ENCODE measurements at regions not wholly inside any gene's neighbourhood (a gene's known extent, or its start where the extent isn't known, plus 50 kb on each side); places are given as distances from the start of the nearest gene placed in this dataset.

- no peaks in the 10 kb centered on the region for H3K4me1 ChIP-seq
- H3K4me3 ChIP-seq (ENCODE audit: low read depth, low read length) = no peak overlapping the region
- H3K36me3 ChIP-seq = no peaks in the 10 kb centered on the region
- no peak for DNase-seq
- no peaks in the 10 kb centered on the region for H3K27me3 ChIP-seq
- H3K9me3 ChIP-seq = no peaks in the 10 kb centered on the region
- no peak for TF ChIP-seq CTCF (IDR thresholded peaks at IDR 0.05; ENCODE audit: low read depth, low read length)
These were observed 1407.1 kb downstream of the SI start for GRCh38 chr3:163671201-163671600.

DNA sequence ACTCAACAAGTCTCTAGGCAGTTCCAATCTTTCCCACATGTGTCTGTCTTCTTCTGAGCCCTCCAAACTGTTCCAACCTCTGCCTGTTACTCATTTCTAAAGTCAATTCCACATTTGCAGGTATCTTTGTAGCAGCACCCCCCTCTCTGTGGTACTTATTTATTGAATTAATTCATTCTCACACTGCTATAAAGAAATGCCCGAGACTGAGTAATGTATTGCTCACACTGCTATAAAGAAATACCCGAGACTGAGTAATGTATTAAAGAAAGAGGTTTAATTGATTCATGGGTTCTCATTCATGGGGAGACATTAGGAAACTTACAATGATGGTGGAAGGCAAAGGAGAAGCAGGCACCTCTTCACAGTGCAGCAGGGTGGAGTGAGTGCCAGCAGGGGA is 1413.8 kb downstream of the SI start:
- Histone ChIP-seq H3K27me3 (no peaks in the 10 kb centered on the region), H3K36me3 (no peaks in the 10 kb centered on the region), H3K4me3 (ENCODE audit: low read depth, low read length) (no peak overlapping the region), H3K9me3 (no peaks in the 10 kb centered on the region), H3K4me1 (no peaks in the 10 kb centered on the region)
- no peak for TF ChIP-seq CTCF (IDR thresholded peaks at IDR 0.05; ENCODE audit: low read depth, low read length)
- no peak for DNase-seq

DNA sequence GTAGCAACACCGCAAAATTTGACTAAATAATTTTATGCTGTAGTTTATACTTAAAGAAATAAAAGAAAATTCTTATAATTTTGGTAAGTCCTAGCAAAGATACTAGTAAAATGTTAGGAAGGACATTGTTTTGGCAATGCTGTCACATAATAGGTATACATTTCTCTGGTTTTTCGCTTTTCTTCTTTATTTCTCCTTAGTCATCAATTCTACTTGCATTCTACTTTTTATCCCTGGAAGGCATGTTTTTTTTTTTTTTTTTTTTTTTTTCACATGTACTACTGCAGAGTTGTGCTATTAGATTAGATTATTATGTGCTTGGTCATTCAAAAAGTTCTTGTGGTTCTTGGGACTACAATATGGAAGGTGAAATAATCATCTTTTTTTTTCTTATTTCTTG is 1421.2 kb downstream of the SI start:
- TF ChIP-seq CTCF (IDR thresholded peaks at IDR 0.05; ENCODE audit: low read depth, low read length) = no peak
- Histone ChIP-seq H3K4me1 (no peaks in the 10 kb centered on the region), H3K9me3 (no peaks in the 10 kb centered on the region), H3K4me3 (ENCODE audit: low read depth, low read length) (no peak overlapping the region), H3K27me3 (no peaks in the 10 kb centered on the region), H3K36me3 (no peaks in the 10 kb centered on the region)
- DNase-seq = no peak

DNA sequence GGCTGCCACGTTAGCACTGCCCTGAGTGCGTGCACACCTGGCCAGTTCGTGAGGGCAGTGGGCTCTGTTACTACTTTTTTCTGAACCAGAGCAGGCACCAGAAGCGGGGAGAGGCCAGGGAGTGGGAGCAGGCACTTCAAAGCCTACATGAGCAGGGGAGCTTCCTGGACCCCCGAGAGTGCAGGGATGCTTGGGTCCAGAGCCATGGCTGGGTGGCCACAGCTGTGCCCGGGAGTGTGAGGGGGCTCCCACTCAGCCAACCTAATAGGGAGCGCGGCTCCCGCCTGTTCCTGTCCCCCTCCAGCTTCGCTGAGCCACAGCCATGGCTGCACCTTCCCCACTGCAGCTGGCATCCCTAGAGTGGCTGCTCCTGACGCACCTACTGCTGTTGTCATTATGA is 1423.3 kb downstream of the SI start:
- no peak for DNase-seq
- H3K36me3 ChIP-seq = no peaks in the 10 kb centered on the region

DNA sequence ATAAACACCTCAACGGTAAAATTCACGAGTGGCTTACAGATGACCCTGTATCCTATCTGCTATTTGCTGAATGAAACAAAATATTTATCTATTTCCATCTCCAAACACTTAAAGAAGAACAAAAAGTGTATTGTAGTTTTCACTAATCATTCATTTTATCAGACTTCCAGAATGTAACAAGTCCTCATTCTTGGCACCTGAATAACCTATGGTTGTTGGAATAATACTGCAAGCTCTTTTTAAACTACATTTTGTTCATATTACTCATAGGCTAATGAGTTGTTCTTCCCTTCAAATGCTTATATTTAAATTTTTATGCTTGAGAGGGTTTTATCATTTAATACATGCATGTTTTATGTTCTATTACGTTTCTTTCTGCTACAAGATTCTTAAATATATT is 1434.1 kb downstream of the SI start:
- Histone ChIP-seq H3K27me3 (no peaks in the 10 kb centered on the region), H3K4me1 (no peaks in the 10 kb centered on the region), H3K36me3 (no peaks in the 10 kb centered on the region), H3K9me3 (no peaks in the 10 kb centered on the region), H3K4me3 (ENCODE audit: low read depth, low read length) (no peak overlapping the region)
- TF ChIP-seq CTCF (IDR thresholded peaks at IDR 0.05; ENCODE audit: low read depth, low read length) = no peak
- DNase-seq = no peak

More for the DNA sequence above, 1423.3 kb downstream of the SI start:
- H3K27me3 ChIP-seq = no peaks in the 10 kb centered on the region
- H3K4me3 ChIP-seq (ENCODE audit: low read depth, low read length) = no peak overlapping the region
- TF ChIP-seq CTCF (IDR thresholded peaks at IDR 0.05; ENCODE audit: low read depth, low read length) = no peak
- H3K9me3 ChIP-seq = no peaks in the 10 kb centered on the region
- H3K4me1 ChIP-seq = no peaks in the 10 kb centered on the region

- no peaks in the 10 kb centered on the region for H3K36me3 ChIP-seq
- no peak for TF ChIP-seq CTCF (IDR thresholded peaks at IDR 0.05; ENCODE audit: low read depth, low read length)
- DNase-seq = no peak
- no peaks in the 10 kb centered on the region for H3K27me3 ChIP-seq
- H3K9me3 ChIP-seq = no peaks in the 10 kb centered on the region
- no peak overlapping the region for H3K4me3 ChIP-seq (ENCODE audit: low read depth, low read length)
- H3K4me1 ChIP-seq = no peaks in the 10 kb centered on the region
These were observed 1445.6 kb downstream of the SI start for GRCh38 chr3:163632722-163633121.

Data from BE2C (cell line).